Kasumi-1 (cell line): ENCODE measurements at regions not wholly inside any gene's neighbourhood (a gene's known extent, or its start where the extent isn't known, plus 50 kb on each side); places are given as distances from the start of the nearest gene placed in this dataset.
"Not testable (repeated sequence)": the region's sequence is repeated elsewhere in the genome, so short reads cannot be mapped to it uniquely, and the experiment has no call there.

Experiments used
- DNase-seq, 2 experiments: peaks; one replicate each; lab custom pipeline; 2025; lab: John Stamatoyannopoulos, UW

GRCh38 chr1:121116522-121117297 lies 67.4 kb downstream of the FAM72B start:
- not testable (repeated sequence) for DNase-seq

GRCh38 chr1:121117298-121117611 lies 66.9 kb downstream of the FAM72B start:
- not testable (repeated sequence) for DNase-seq

DNA sequence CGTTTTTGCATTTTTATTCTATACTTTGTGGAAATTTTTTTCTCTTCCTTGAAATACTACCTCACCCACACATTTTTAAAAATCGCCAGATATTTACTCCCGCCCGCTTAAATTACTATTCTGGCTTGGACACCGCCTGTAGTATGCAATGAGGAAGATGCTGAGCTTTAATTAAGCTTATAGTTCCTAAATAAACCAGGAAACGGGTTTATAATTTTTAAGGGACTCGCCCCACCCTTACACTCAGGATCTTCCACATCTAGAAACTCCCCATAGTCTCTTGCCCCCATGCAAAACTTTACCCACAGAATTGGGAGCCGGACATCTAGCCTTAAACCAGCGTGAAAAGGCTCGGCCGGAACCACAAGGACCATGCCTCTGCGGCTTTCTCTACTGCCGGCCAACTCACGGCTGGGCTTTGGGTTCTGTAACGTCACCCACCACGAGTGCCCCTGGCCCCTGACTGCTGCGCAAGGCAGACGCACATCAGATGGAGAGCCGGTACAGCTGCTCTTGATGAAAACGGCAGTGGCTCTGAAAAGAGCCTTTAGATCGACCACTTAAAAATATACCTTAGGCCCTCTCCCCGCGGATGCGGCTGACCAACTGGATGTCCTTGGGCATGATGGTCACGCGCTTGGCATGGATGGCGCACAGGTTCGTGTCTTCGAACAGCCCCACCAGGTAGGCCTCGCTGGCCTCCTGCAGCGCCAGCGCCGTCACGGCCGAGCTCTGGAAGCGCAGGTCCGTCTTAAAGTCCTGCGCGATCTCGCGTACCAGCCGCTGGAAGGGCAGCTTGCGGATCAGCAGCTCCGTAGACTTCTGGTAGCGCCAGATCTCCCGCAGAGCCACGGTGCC lies 66.3 kb downstream of the FAM72B start:
- not testable (repeated sequence) for DNase-seq
